LNCaP clone FGC (cell line): ENCODE measurements at regions not wholly inside any gene's neighbourhood (a gene's known extent, or its start where the extent isn't known, plus 50 kb on each side); places are given as distances from the start of the nearest gene placed in this dataset.

Source experiments
- DNase-seq: peaks from one replicate; pipeline ENCODE4 v3.0.0-alpha.2; 2011; ENCODE audit warnings: low read depth
- H3K4me3 ChIP-seq: 2 replicates; pipeline ENCODE4 v1.5.1; 2011; ENCODE audit warnings: mild to moderate bottlenecking, low read depth, low read length, control low read depth
- TF ChIP-seq, protein P1 (sequence below): IDR thresholded peaks from 2 replicates; pipeline ENCODE4 v1.5.1; 2012; ENCODE audit warnings: mild to moderate bottlenecking; ENCODE audit not compliant: control insufficient read depth, insufficient read depth; ENCODE audit errors: extremely low read depth

GRCh38 chr12:16692099-16692498, 86.1 kb upstream of the LMO3 start:
- H3K4me3 ChIP-seq: no peak overlapping the region
- no peak for DNase-seq
- TF ChIP-seq, protein P1, sequence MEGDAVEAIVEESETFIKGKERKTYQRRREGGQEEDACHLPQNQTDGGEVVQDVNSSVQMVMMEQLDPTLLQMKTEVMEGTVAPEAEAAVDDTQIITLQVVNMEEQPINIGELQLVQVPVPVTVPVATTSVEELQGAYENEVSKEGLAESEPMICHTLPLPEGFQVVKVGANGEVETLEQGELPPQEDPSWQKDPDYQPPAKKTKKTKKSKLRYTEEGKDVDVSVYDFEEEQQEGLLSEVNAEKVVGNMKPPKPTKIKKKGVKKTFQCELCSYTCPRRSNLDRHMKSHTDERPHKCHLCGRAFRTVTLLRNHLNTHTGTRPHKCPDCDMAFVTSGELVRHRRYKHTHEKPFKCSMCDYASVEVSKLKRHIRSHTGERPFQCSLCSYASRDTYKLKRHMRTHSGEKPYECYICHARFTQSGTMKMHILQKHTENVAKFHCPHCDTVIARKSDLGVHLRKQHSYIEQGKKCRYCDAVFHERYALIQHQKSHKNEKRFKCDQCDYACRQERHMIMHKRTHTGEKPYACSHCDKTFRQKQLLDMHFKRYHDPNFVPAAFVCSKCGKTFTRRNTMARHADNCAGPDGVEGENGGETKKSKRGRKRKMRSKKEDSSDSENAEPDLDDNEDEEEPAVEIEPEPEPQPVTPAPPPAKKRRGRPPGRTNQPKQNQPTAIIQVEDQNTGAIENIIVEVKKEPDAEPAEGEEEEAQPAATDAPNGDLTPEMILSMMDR: no peak

DNA sequence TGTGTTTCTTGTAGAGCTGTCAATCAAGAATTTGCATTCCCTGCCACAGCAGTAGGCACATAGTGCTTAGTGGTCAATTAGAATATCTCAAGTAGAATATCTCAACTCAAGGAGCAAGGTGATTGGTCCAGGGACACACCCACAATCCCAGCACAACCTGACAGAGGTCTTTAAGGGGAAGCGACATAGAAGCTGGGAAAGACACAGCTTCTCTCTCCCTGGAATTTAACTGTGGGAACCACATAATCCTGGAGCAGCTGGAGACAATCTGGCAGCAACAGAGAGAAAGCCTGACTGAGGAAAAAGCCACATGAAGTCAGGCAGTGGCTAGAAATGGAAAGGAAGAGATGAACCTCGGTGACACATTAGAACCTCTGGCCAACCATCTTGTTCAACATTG, 85.7 kb upstream of the LMO3 start:
- no peak for DNase-seq
- no peak overlapping the region for H3K4me3 ChIP-seq
- TF ChIP-seq, protein P1: no peak

DNA sequence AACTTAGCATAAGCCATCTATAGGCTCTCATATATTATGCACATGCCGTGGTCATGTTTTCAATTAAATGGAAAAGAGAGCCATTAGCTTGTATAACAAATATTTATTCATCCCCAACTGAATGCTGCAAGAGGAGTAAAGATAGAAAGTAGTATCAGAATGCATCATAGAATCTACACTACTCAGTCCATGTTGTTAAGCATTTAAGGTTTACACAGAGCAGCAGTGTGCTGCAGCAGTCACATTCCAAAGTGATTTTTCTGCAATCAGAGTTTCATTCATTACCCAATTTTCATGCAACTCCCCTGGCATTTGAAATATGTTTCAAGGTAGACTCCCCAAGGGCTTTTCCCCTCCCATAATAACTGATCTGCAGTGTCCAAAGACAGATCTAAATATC, 82.2 kb upstream of the LMO3 start:
- no peak overlapping the region for H3K4me3 ChIP-seq
- no peak for DNase-seq

DNA sequence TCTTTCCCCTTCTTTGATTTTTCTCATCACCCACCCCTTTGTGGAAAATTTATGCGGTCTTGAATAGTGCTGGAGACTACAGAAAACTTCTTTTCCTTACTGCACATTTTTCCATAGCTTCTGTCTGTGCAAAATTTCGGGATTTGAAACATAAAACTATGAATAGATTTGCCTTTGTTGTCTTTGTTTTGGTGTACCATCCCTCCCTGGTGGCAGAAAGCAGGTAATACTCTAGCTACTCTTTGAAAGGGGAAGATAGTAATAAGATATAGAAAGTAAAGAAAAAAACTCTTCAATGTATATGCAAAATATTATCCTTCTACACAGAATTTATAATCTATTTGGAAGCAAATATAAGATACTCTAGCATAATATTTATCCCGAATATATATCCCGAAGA, 79.1 kb upstream of the LMO3 start:
- no peak for DNase-seq
- no peak overlapping the region for H3K4me3 ChIP-seq
- TF ChIP-seq, protein P1: 0 out of 2 replicates have a peak, but pooled peaks have one; percentile 14

More for the DNA sequence above, 82.2 kb upstream of the LMO3 start:
- TF ChIP-seq, protein P1: no peak

DNA sequence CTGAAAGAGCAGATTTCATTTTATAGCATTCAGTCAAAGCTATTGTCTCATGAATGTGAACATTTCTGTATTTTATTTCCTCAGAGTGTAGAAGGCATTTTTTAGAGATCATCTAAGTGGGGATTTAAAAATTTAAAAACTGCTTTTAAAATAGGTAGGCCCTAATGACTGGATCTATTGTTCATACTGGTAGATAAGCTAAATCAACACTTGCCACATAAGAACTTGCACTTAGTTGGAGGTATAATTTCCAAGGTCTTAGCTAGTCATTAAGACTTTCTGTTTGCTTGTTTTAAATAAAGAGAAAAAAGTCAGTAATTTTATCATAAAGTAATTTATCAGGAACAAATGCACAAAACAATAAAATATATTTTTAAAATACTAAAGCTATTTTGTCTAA, 75.2 kb upstream of the LMO3 start:
- no peak for DNase-seq
- TF ChIP-seq, protein P1: no peak

GRCh38 chr12:16675438-16675837, 69.5 kb upstream of the LMO3 start:
- H3K4me3 ChIP-seq: no peak overlapping the region
- TF ChIP-seq, protein P1: no peak
- DNase-seq: no peak

More for the DNA sequence above, 75.2 kb upstream of the LMO3 start:
- no peak overlapping the region for H3K4me3 ChIP-seq

DNA sequence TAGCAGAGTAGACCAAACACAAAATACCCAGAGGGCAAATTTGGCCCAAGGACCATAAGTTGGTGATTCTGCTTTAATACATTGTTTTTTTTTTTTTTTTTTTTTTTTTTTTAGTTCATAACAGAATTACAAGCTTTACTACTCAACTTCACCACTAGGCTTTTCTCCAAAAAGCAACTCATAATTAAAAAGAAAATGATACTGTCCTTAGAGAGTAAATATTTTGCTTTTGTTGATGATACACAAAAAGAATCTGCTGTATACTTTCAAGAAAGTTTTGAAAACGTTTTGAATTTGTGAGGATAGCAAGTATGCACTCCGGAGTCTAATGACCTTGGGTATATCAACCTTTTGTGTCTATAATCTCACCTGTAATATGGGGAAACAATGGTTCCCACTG, 68.9 kb upstream of the LMO3 start:
- DNase-seq: no peak
- TF ChIP-seq, protein P1: no peak
- H3K4me3 ChIP-seq: no peak overlapping the region
